ENCODE measurements at regions not wholly inside any gene's neighbourhood (a gene's known extent, or its start where the extent isn't known, plus 50 kb on each side); places are given as distances from the start of the nearest gene placed in this dataset.
"Not testable (repeated sequence)": the region's sequence is repeated elsewhere in the genome, so short reads cannot be mapped to it uniquely, and the experiment has no call there.

- peaks cover 7% of the 10 kb centered on the region for H3K4me1 ChIP-seq (ENCODE audit: control insufficient read depth, low read depth, low read length)
- no peak overlapping the region for H3K4me3 ChIP-seq (ENCODE audit: low read length)
- H3K27ac ChIP-seq (ENCODE audit: low read length): no peak overlapping the region
- no peaks in the 10 kb centered on the region for H3K9me3 ChIP-seq (ENCODE audit: control insufficient read depth, low read depth, low read length)
- H3K27me3 ChIP-seq (ENCODE audit: control insufficient read depth, insufficient read depth, low read length): no peaks in the 10 kb centered on the region
- H3K9ac ChIP-seq (ENCODE audit: low read length): no peak overlapping the region
- no peaks in the 10 kb centered on the region for H3K36me3 ChIP-seq (ENCODE audit: control insufficient read depth, low read depth, low read length)
These were observed 334.8 kb upstream of the KLF3 start for GRCh38 chr4:38328989-38329729.

- H3K9ac ChIP-seq (ENCODE audit: low read length): no peak overlapping the region
- peaks cover 7% of the 10 kb centered on the region for H3K4me1 ChIP-seq (ENCODE audit: control insufficient read depth, low read depth, low read length)
- no peaks in the 10 kb centered on the region for H3K9me3 ChIP-seq (ENCODE audit: control insufficient read depth, low read depth, low read length)
- no peaks in the 10 kb centered on the region for H3K27me3 ChIP-seq (ENCODE audit: control insufficient read depth, insufficient read depth, low read length)
- H3K27ac ChIP-seq (ENCODE audit: low read length): no peak overlapping the region
- no peak overlapping the region for H3K4me3 ChIP-seq (ENCODE audit: low read length)
- no peaks in the 10 kb centered on the region for H3K36me3 ChIP-seq (ENCODE audit: control insufficient read depth, low read depth, low read length)
These were observed 333.7 kb upstream of the KLF3 start for GRCh38 chr4:38330321-38330720.

- no peak overlapping the region for H3K9ac ChIP-seq (ENCODE audit: low read length)
- no peaks in the 10 kb centered on the region for H3K36me3 ChIP-seq (ENCODE audit: control insufficient read depth, low read depth, low read length)
- H3K27me3 ChIP-seq (ENCODE audit: control insufficient read depth, insufficient read depth, low read length): no peaks in the 10 kb centered on the region
- H3K27ac ChIP-seq (ENCODE audit: low read length): no peak overlapping the region
- peaks cover 7% of the 10 kb centered on the region for H3K4me1 ChIP-seq (ENCODE audit: control insufficient read depth, low read depth, low read length)
- no peaks in the 10 kb centered on the region for H3K9me3 ChIP-seq (ENCODE audit: control insufficient read depth, low read depth, low read length)
- no peak overlapping the region for H3K4me3 ChIP-seq (ENCODE audit: low read length)
These were observed 333.1 kb upstream of the KLF3 start for GRCh38 chr4:38330936-38331335.

GRCh38 chr4:38332699-38333098 lies 331.3 kb upstream of the KLF3 start:
- Histone ChIP-seq H3K4me3 (ENCODE audit: low read length) (no peak overlapping the region), H3K4me1 (ENCODE audit: control insufficient read depth, low read depth, low read length) (peaks cover 7% of the 10 kb centered on the region), H3K27me3 (ENCODE audit: control insufficient read depth, insufficient read depth, low read length) (no peaks in the 10 kb centered on the region), H3K36me3 (ENCODE audit: control insufficient read depth, low read depth, low read length) (no peaks in the 10 kb centered on the region), H3K27ac (ENCODE audit: low read length) (no peak overlapping the region), H3K9ac (ENCODE audit: low read length) (no peak overlapping the region), H3K9me3 (ENCODE audit: control insufficient read depth, low read depth, low read length) (peaks cover 2% of the 10 kb centered on the region)

GRCh38 chr4:38333219-38333618 lies 330.8 kb upstream of the KLF3 start:
- Histone ChIP-seq H3K4me3 (ENCODE audit: low read length) (no peak overlapping the region), H3K27me3 (ENCODE audit: control insufficient read depth, insufficient read depth, low read length) (no peaks in the 10 kb centered on the region), H3K27ac (ENCODE audit: low read length) (no peak overlapping the region), H3K36me3 (ENCODE audit: control insufficient read depth, low read depth, low read length) (no peaks in the 10 kb centered on the region), H3K9me3 (ENCODE audit: control insufficient read depth, low read depth, low read length) (peaks cover 7% of the 10 kb centered on the region), H3K4me1 (ENCODE audit: control insufficient read depth, low read depth, low read length) (peaks cover 3% of the 10 kb centered on the region), H3K9ac (ENCODE audit: low read length) (no peak overlapping the region)

- H3K27ac ChIP-seq (ENCODE audit: low read length): no peak overlapping the region
These were observed 329.2 kb upstream of the KLF3 start for GRCh38 chr4:38334791-38335190.

GRCh38 chr4:38338939-38339338 lies 325.1 kb upstream of the KLF3 start:
- not testable (repeated sequence) for H3K4me1 ChIP-seq (ENCODE audit: control insufficient read depth, low read depth, low read length); H3K27ac ChIP-seq (ENCODE audit: low read length); H3K27me3 ChIP-seq (ENCODE audit: control insufficient read depth, insufficient read depth, low read length); H3K9ac ChIP-seq (ENCODE audit: low read length); H3K4me3 ChIP-seq (ENCODE audit: low read length); H3K36me3 ChIP-seq (ENCODE audit: control insufficient read depth, low read depth, low read length)
- peaks cover 10% of the 10 kb centered on the region for H3K9me3 ChIP-seq (ENCODE audit: control insufficient read depth, low read depth, low read length)

More at GRCh38 chr4:38334791-38335190, 329.2 kb upstream of the KLF3 start:
- peaks cover 10% of the 10 kb centered on the region for H3K9me3 ChIP-seq (ENCODE audit: control insufficient read depth, low read depth, low read length)
- H3K27me3 ChIP-seq (ENCODE audit: control insufficient read depth, insufficient read depth, low read length): no peaks in the 10 kb centered on the region
- H3K4me3 ChIP-seq (ENCODE audit: low read length): no peak overlapping the region
- no peaks in the 10 kb centered on the region for H3K4me1 ChIP-seq (ENCODE audit: control insufficient read depth, low read depth, low read length)
- no peak overlapping the region for H3K9ac ChIP-seq (ENCODE audit: low read length)
- H3K36me3 ChIP-seq (ENCODE audit: control insufficient read depth, low read depth, low read length): no peaks in the 10 kb centered on the region

- Histone ChIP-seq H3K36me3 (ENCODE audit: control insufficient read depth, low read depth, low read length) (no peaks in the 10 kb centered on the region), H3K27me3 (ENCODE audit: control insufficient read depth, insufficient read depth, low read length) (no peaks in the 10 kb centered on the region), H3K9me3 (ENCODE audit: control insufficient read depth, low read depth, low read length) (no peaks in the 10 kb centered on the region), H3K4me1 (ENCODE audit: control insufficient read depth, low read depth, low read length) (no peaks in the 10 kb centered on the region), H3K27ac (ENCODE audit: low read length) (no peak overlapping the region), H3K9ac (ENCODE audit: low read length) (no peak overlapping the region), H3K4me3 (ENCODE audit: low read length) (no peak overlapping the region)
These were observed 320.4 kb upstream of the KLF3 start for GRCh38 chr4:38343608-38344007.

GRCh38 chr4:38344929-38345328 lies 319.1 kb upstream of the KLF3 start:
- H3K4me3 ChIP-seq (ENCODE audit: low read length): no peak overlapping the region
- no peaks in the 10 kb centered on the region for H3K27me3 ChIP-seq (ENCODE audit: control insufficient read depth, insufficient read depth, low read length)
- H3K36me3 ChIP-seq (ENCODE audit: control insufficient read depth, low read depth, low read length): no peaks in the 10 kb centered on the region
- no peak overlapping the region for H3K9ac ChIP-seq (ENCODE audit: low read length)
- H3K27ac ChIP-seq (ENCODE audit: low read length): no peak overlapping the region
- H3K9me3 ChIP-seq (ENCODE audit: control insufficient read depth, low read depth, low read length): no peaks in the 10 kb centered on the region
- H3K4me1 ChIP-seq (ENCODE audit: control insufficient read depth, low read depth, low read length): no peaks in the 10 kb centered on the region

GRCh38 chr4:38347251-38347650 lies 316.7 kb upstream of the KLF3 start:
- Histone ChIP-seq H3K27me3 (ENCODE audit: control insufficient read depth, insufficient read depth, low read length) (no peaks in the 10 kb centered on the region), H3K9ac (ENCODE audit: low read length) (no peak overlapping the region), H3K27ac (ENCODE audit: low read length) (no peak overlapping the region), H3K36me3 (ENCODE audit: control insufficient read depth, low read depth, low read length) (no peaks in the 10 kb centered on the region), H3K4me3 (ENCODE audit: low read length) (no peak overlapping the region), H3K4me1 (ENCODE audit: control insufficient read depth, low read depth, low read length) (no peaks in the 10 kb centered on the region), H3K9me3 (ENCODE audit: control insufficient read depth, low read depth, low read length) (no peaks in the 10 kb centered on the region)

GRCh38 chr4:38354421-38354820 lies 309.6 kb upstream of the KLF3 start:
- Histone ChIP-seq H3K4me1 (ENCODE audit: control insufficient read depth, low read depth, low read length) (no peaks in the 10 kb centered on the region), H3K9me3 (ENCODE audit: control insufficient read depth, low read depth, low read length) (no peaks in the 10 kb centered on the region)

GRCh38 chr4:38354872-38355271 lies 309.1 kb upstream of the KLF3 start:
- Histone ChIP-seq H3K4me3 (ENCODE audit: low read length) (no peak overlapping the region), H3K27ac (ENCODE audit: low read length) (no peak overlapping the region), H3K9me3 (ENCODE audit: control insufficient read depth, low read depth, low read length) (no peaks in the 10 kb centered on the region), H3K4me1 (ENCODE audit: control insufficient read depth, low read depth, low read length) (no peaks in the 10 kb centered on the region), H3K27me3 (ENCODE audit: control insufficient read depth, insufficient read depth, low read length) (no peaks in the 10 kb centered on the region), H3K9ac (ENCODE audit: low read length) (no peak overlapping the region), H3K36me3 (ENCODE audit: control insufficient read depth, low read depth, low read length) (no peaks in the 10 kb centered on the region)

More at GRCh38 chr4:38354421-38354820, 309.6 kb upstream of the KLF3 start:
- no peak overlapping the region for H3K9ac ChIP-seq (ENCODE audit: low read length)
- no peaks in the 10 kb centered on the region for H3K27me3 ChIP-seq (ENCODE audit: control insufficient read depth, insufficient read depth, low read length)
- no peaks in the 10 kb centered on the region for H3K36me3 ChIP-seq (ENCODE audit: control insufficient read depth, low read depth, low read length)
- H3K4me3 ChIP-seq (ENCODE audit: low read length): no peak overlapping the region
- H3K27ac ChIP-seq (ENCODE audit: low read length): no peak overlapping the region

All from iPS-18a (cell line).